AG04450 (cell line): ENCODE measurements at regions not wholly inside any gene's neighbourhood (a gene's known extent, or its start where the extent isn't known, plus 50 kb on each side); places are given as distances from the start of the nearest gene placed in this dataset.
"Not testable (repeated sequence)": the region's sequence is repeated elsewhere in the genome, so short reads cannot be mapped to it uniquely, and the experiment has no call there.

Experiments used
- CTCF ChIA-PET: fragments of 300-600, 350-600 bp; formaldehyde crosslinking; extraction: SDS; loops from one replicate; lab custom pipeline; 2022; ENCODE audit warnings: antibody characterized with exemption, inconsistent platforms; lab: Charles Lee
- POLR2A ChIA-PET: fragments of 350-600 bp; formaldehyde crosslinking; extraction: SDS; loops from one replicate; lab custom pipeline; 2021; ENCODE audit warnings: antibody characterized with exemption, inconsistent platforms; lab: Yijun Ruan, JAX
- DNase-seq: peaks from one replicate; pipeline ENCODE4 v3.0.0-alpha.2; 2011; ENCODE audit warnings: low read depth, low spot score
- H3K27ac ChIP-seq: one replicate; pipeline ENCODE4 v1.5.1; 2012; ENCODE audit warnings: low read depth, low read length, control low read depth
- H3K27me3 ChIP-seq: one replicate; pipeline ENCODE4 v1.6.0; 2012; ENCODE audit warnings: low read length; ENCODE audit not compliant: control insufficient read depth, insufficient read depth
- H3K4me3 ChIP-seq: 2 replicates; pipeline ENCODE4 v1.5.1; 2011; ENCODE audit warnings: mild to moderate bottlenecking, low read depth, low read length, control low read depth
- H3K9me3 ChIP-seq: 2 replicates; pipeline ENCODE4 v1.5.1; 2012; ENCODE audit warnings: low read length; ENCODE audit not compliant: control insufficient read depth, insufficient read depth
- TF ChIP-seq, protein P1 (sequence below): IDR thresholded peaks from 2 replicates; pipeline ENCODE4 v1.5.1; 2011; ENCODE audit warnings: low read depth, low read length, control low read depth, inconsistent platforms

DNA sequence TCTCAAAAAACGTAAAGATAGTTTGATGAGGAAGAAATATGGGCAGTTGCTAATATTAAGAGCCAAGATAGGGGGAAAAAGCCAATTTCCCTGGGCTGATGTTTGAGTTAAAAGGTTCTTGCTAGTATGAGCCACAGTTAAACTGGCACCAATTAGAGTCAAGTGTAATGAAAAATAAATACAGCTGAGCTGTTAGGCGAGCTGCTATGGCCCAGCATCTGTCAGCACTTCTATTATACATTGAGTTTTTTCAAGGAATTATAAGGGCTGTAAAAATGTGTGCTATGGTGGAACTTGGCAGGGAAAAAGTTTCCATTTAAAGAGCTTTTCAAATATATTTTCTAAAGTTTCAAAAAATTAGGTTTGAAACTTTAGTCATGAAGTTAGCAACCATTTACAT lies 279.6 kb downstream of the CYRIA start:
- H3K27me3 ChIP-seq: no peaks in the 10 kb centered on the region
- POLR2A ChIA-PET: no interaction called here
- peaks cover 39% of the 10 kb centered on the region for H3K9me3 ChIP-seq
- CTCF ChIA-PET: no interaction called here
- H3K27ac ChIP-seq: no peak overlapping the region
- TF ChIP-seq, protein P1, sequence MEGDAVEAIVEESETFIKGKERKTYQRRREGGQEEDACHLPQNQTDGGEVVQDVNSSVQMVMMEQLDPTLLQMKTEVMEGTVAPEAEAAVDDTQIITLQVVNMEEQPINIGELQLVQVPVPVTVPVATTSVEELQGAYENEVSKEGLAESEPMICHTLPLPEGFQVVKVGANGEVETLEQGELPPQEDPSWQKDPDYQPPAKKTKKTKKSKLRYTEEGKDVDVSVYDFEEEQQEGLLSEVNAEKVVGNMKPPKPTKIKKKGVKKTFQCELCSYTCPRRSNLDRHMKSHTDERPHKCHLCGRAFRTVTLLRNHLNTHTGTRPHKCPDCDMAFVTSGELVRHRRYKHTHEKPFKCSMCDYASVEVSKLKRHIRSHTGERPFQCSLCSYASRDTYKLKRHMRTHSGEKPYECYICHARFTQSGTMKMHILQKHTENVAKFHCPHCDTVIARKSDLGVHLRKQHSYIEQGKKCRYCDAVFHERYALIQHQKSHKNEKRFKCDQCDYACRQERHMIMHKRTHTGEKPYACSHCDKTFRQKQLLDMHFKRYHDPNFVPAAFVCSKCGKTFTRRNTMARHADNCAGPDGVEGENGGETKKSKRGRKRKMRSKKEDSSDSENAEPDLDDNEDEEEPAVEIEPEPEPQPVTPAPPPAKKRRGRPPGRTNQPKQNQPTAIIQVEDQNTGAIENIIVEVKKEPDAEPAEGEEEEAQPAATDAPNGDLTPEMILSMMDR: no peak
- DNase-seq: no peak
- no peak overlapping the region for H3K4me3 ChIP-seq

DNA sequence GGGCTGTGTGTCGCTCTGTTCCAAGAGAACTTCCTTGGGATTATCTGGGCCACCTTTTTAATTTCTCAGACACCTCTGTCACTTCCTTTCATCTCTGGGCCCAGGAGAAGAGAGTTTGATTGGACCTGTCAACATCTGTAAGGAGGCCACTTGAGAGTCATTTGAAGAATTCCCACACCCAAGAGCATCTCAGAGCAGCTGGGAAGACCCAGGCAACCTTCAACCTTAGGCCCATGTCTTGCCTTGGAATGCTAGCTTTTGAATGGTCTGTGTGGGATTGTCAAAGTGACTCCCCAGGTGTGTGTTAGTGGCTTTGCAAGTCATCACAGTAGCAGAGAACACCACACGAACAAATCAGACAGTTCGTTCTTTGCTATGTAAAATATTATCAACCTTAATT lies 280.3 kb downstream of the CYRIA start:
- no peaks in the 10 kb centered on the region for H3K27me3 ChIP-seq
- TF ChIP-seq, protein P1: no peak
- ChIA-PET CTCF (no interaction called here), POLR2A (no interaction called here)
- DNase-seq: no peak
- H3K9me3 ChIP-seq: peaks cover 33% of the 10 kb centered on the region
- no peak overlapping the region for H3K27ac ChIP-seq
- no peak overlapping the region for H3K4me3 ChIP-seq

DNA sequence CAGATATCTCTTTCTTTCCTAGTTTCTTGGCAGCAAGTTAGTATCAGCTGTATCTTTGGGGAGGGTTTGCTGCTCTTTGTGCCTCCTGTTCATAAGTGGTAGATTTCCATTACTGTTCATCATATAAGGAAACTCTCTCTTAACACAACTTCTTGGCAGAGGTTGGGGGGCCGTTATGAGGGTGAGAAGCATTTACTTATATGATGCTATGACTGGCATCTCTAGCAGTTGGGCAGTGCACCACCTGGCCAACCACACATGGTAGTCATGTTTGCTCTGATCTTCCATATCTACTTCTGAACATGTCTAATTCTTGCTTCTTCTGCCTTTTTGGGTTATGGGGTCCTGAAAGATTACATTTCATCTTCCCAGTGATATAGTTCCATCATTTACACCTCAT lies 282.2 kb downstream of the CYRIA start:
- Histone ChIP-seq H3K4me3 (no peak overlapping the region), H3K27ac (no peak overlapping the region), H3K9me3 (peaks cover 31% of the 10 kb centered on the region), H3K27me3 (no peaks in the 10 kb centered on the region)
- ChIA-PET CTCF (no interaction called here), POLR2A (no interaction called here)
- TF ChIP-seq, protein P1: no peak
- DNase-seq: no peak

DNA sequence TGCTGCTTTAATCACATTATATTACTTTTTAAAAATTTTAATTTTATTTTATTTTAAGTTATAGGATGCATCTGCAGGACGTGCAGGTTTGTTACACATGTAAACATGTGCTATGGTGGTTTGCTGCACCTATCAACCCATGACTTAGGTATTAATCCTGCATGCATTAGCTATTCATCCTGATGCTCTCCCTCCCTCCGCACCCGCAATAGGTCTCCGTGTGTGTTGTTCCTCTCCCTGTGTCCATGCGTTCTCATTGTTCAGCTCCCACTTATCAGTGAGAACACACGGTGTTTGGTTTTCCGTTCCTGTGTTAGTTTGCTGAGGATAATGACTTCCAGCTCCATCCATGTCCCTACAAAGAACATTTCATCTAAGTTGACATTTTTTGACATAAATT lies 283.2 kb downstream of the CYRIA start:
- POLR2A ChIA-PET: no interaction called here
- H3K27ac ChIP-seq: no peak overlapping the region
- DNase-seq: no peak
- H3K9me3 ChIP-seq: peaks cover 29% of the 10 kb centered on the region
- H3K27me3 ChIP-seq: no peaks in the 10 kb centered on the region
- CTCF ChIA-PET: interaction anchor here (0.7 kb wide), 2 partner anchors 516 to 805 kb away, joined by 3 read pairs; no protein-coding TSS in a partner anchor
- TF ChIP-seq, protein P1: no peak
- H3K4me3 ChIP-seq: no peak overlapping the region

DNA sequence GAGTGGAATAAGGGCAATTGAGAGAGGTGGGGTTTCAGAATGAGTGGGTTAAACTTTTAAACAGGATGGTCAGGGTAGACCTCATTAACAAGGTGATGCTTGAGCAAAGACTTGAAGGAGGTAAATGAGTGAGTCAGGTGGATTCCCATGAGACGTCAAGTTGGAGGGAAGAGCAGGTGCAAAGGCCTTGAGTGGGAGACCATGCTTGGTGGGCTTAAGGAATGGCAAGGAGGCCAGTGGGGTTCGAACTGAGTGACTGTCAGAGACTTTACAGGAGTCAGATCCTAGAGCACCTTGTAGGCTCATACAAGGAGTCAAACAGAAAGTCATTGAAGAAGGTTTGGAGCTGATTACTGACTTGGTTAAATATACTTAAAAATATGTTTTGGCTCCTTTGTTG lies 284.1 kb downstream of the CYRIA start:
- DNase-seq: no peak
- CTCF ChIA-PET: no interaction called here
- TF ChIP-seq, protein P1: no peak
- no peak overlapping the region for H3K4me3 ChIP-seq
- POLR2A ChIA-PET: no interaction called here
- H3K9me3 ChIP-seq: peaks cover 26% of the 10 kb centered on the region
- H3K27me3 ChIP-seq: no peaks in the 10 kb centered on the region
- no peak overlapping the region for H3K27ac ChIP-seq

DNA sequence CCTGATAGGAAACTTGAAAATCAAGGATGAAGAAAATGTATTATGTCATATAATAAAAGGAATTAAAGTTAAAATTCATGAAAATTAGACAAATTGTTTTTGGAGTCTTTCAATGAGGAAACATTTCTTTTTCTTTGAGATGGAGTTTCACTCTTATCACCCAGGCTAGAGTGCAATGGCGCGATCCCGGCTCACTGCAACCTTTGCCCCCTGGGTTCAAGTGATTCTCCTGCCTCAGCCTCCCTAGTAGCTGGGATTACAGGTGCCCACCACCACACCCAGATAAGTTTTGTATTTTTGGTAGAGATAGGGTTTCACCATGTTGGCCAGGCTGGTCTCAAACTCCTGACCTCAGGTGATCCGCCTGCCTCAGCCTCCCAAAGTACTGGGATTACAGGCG lies 285.7 kb downstream of the CYRIA start:
- POLR2A ChIA-PET, H3K4me3 ChIP-seq, DNase-seq, CTCF ChIA-PET, H3K27ac ChIP-seq, H3K27me3 ChIP-seq: not testable (repeated sequence)
- H3K9me3 ChIP-seq: peaks cover 19% of the 10 kb centered on the region

DNA sequence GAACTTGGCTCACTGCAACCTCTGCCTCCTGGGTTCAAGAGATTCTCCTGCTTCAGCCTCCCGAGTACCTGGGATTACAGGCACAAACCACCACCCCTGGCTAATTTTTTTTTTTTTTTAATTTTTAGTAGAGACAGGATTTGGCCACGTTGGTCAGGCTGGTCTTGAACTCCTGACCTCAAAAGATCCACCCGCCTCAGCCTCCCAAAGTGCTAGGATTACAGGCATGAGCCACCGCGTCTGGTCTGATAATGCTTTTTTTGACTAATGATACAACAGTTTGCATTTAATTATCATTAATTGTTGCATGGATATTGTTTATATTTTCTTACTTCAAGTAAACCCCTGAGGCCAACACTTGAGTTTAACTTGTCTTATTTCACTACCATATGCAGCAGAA lies 286.6 kb downstream of the CYRIA start:
- peaks cover 17% of the 10 kb centered on the region for H3K9me3 ChIP-seq
- H3K4me3 ChIP-seq, H3K27ac ChIP-seq, CTCF ChIA-PET, POLR2A ChIA-PET, H3K27me3 ChIP-seq, DNase-seq: not testable (repeated sequence)
